ENCODE measurements at regions not wholly inside any gene's neighbourhood (a gene's known extent, or its start where the extent isn't known, plus 50 kb on each side); places are given as distances from the start of the nearest gene placed in this dataset.

DNA sequence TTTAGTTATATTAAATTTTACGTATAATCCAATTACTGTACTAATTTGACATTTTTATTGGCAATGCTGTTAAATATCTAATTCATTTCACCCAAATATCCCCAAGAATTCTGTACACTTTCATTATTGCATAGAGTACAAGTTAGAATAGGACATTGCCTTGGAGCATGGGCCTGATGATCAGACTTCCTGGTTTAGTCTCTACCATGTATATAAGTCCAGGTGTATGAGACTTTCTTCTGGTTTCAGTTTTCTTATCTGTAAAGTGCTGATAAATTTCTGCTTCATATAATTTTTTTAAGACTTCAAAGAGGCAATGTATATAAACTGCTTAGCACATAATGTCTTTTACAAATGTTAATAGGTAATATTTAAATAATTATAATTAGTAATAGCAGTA is 179.4 kb downstream of the KLF12 start:
- no peak for TF ChIP-seq EZH2 (IDR thresholded peaks at IDR 0.05; ENCODE audit: borderline replicate concordance, low read length)
- TF ChIP-seq, protein P1, sequence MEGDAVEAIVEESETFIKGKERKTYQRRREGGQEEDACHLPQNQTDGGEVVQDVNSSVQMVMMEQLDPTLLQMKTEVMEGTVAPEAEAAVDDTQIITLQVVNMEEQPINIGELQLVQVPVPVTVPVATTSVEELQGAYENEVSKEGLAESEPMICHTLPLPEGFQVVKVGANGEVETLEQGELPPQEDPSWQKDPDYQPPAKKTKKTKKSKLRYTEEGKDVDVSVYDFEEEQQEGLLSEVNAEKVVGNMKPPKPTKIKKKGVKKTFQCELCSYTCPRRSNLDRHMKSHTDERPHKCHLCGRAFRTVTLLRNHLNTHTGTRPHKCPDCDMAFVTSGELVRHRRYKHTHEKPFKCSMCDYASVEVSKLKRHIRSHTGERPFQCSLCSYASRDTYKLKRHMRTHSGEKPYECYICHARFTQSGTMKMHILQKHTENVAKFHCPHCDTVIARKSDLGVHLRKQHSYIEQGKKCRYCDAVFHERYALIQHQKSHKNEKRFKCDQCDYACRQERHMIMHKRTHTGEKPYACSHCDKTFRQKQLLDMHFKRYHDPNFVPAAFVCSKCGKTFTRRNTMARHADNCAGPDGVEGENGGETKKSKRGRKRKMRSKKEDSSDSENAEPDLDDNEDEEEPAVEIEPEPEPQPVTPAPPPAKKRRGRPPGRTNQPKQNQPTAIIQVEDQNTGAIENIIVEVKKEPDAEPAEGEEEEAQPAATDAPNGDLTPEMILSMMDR (IDR thresholded peaks at IDR 0.05; ENCODE audit: low read length), result no peak
